Liver (tissue), 8 donors: ENCODE measurements at regions not wholly inside any gene's neighbourhood (a gene's known extent, or its start where the extent isn't known, plus 50 kb on each side); places are given as distances from the start of the nearest gene placed in this dataset.
A peak's percentile ranks its signal among the peaks of the same experiment; 100 is the strongest.

Experiments used
- DNase-seq: peaks from one replicate; pipeline ENCODE4 v3.0.0-alpha.2; 2017; ENCODE audit warnings: low spot score
- H3K27ac ChIP-seq, 2 donors: one replicate each; pipeline ENCODE4 v1.7.0; 2013; ENCODE audit warnings: inconsistent platforms in 2 of 2, low read length in 2 of 2, control low read depth in 1 of 2, low read depth in 1 of 2, mild to moderate bottlenecking in 1 of 2
- H3K27me3 ChIP-seq, 4 donors: one replicate each; pipeline versions ENCODE4 v1.6.1 to v1.7.0; 2013; ENCODE audit warnings: low read length in 3 of 4, inconsistent platforms in 1 of 4, mild to moderate bottlenecking in 1 of 4, moderate library complexity in 1 of 4; ENCODE audit not compliant: control insufficient read depth in 4 of 4, insufficient read depth in 4 of 4
- H3K36me3 ChIP-seq, 4 donors: one replicate each; pipeline versions ENCODE4 v1.6.1 to v1.7.0; 2013; ENCODE audit warnings: low read length in 3 of 4, mild to moderate bottlenecking in 3 of 4, low read depth in 1 of 4, moderate library complexity in 1 of 4; ENCODE audit not compliant: control insufficient read depth in 4 of 4, insufficient read depth in 3 of 4
- H3K4me1 ChIP-seq, 4 donors: one replicate each; pipeline versions ENCODE4 v1.6.1 to v1.7.0; 2013; ENCODE audit warnings: low read length in 3 of 4, mild to moderate bottlenecking in 3 of 4, moderate library complexity in 1 of 4; ENCODE audit not compliant: control insufficient read depth in 4 of 4, insufficient read depth in 4 of 4
- H3K4me3 ChIP-seq, 3 donors: one replicate each; pipeline versions ENCODE4 v1.6.1 to v1.7.0; 2013; ENCODE audit warnings: low read length in 3 of 3, control low read depth in 1 of 3, low read depth in 1 of 3, mild to moderate bottlenecking in 1 of 3
- H3K9ac ChIP-seq, 2 donors: one replicate each; pipeline ENCODE4 v1.7.0; 2013; ENCODE audit warnings: low read length in 2 of 2, mild to moderate bottlenecking in 2 of 2, moderate library complexity in 2 of 2, control low read depth in 1 of 2, low read depth in 1 of 2
- H3K9me3 ChIP-seq, 4 donors: one replicate each; pipeline versions ENCODE4 v1.6.1 to v1.7.0; 2013; ENCODE audit warnings: low read length in 3 of 4; ENCODE audit not compliant: control insufficient read depth in 4 of 4
- ATF3 ChIP-seq: IDR thresholded peaks from 2 replicates; pipeline ENCODE4 v1.6.1; 2016; ENCODE audit warnings: antibody characterized with exemption
- EGR1 ChIP-seq, 2 donors: IDR thresholded peaks; 2 replicates each; pipeline ENCODE4 v1.6.1; 2016 to 2018; ENCODE audit warnings: antibody characterized with exemption in 2 of 2, low read depth in 2 of 2
- FOXA1 ChIP-seq: IDR thresholded peaks from 2 replicates; pipeline ENCODE4 v1.6.1; 2016; ENCODE audit warnings: antibody characterized with exemption
- FOXA2 ChIP-seq: IDR thresholded peaks from 2 replicates; pipeline ENCODE4 v1.6.1; 2016; ENCODE audit warnings: antibody characterized with exemption
- GABPA ChIP-seq, 2 donors: IDR thresholded peaks in 1 of 2; conservative IDR thresholded peaks in 1 of 2; 2 replicates each; pipeline ENCODE4 v1.6.1; 2016; ENCODE audit warnings: antibody characterized with exemption in 2 of 2, mild to moderate bottlenecking in 1 of 2, moderate library complexity in 1 of 2
- HNF4A ChIP-seq, 2 donors: conservative IDR thresholded peaks; 2 replicates each; pipeline ENCODE4 v1.6.1; 2016; ENCODE audit warnings: antibody characterized with exemption in 2 of 2, mild to moderate bottlenecking in 2 of 2
- HNF4G ChIP-seq: IDR thresholded peaks from 2 replicates; pipeline ENCODE4 v1.6.1; 2016; ENCODE audit warnings: antibody characterized with exemption
- JUND ChIP-seq, 2 donors: IDR thresholded peaks; 2 replicates each; pipeline ENCODE4 v1.6.1; 2016; ENCODE audit warnings: antibody characterized with exemption in 2 of 2
- NR2F2 ChIP-seq: IDR thresholded peaks from 2 replicates; pipeline ENCODE4 v1.6.1; 2016; ENCODE audit warnings: antibody characterized with exemption
- RAD21 ChIP-seq, 2 donors: IDR thresholded peaks; 2 replicates each; pipeline ENCODE4 v1.6.1; 2016; ENCODE audit warnings: antibody characterized with exemption in 2 of 2, mild to moderate bottlenecking in 2 of 2
- REST ChIP-seq: IDR thresholded peaks from 2 replicates; pipeline ENCODE4 v1.6.1; 2016; ENCODE audit warnings: antibody characterized with exemption, mild to moderate bottlenecking
- RXRA ChIP-seq, 2 donors: IDR thresholded peaks; 2 replicates each; pipeline ENCODE4 v1.6.1; 2017 to 2018; ENCODE audit warnings: antibody characterized with exemption in 2 of 2, mild to moderate bottlenecking in 1 of 2
- WGBS: extraction: QIAGEN DNeasy Blood & Tissue Kit; methylation state at CpG from one replicate; pipeline ENCODE4 v1.1.7; 2013; 5-methylcytosine and 5-hydroxymethylcytosine counted together
- TF ChIP-seq, protein P1 (sequence below): IDR thresholded peaks from 2 replicates; pipeline ENCODE4 v1.6.1; 2016; ENCODE audit warnings: antibody characterized with exemption
- TF ChIP-seq, protein P2 (sequence below): fragments of 150-350 bp; IDR thresholded peaks from 2 replicates; pipeline ENCODE4 v1.5.1; 2017; ENCODE audit warnings: improper control_type of control experiment, low read depth, low read length; ENCODE audit not compliant: missing input control
- TF ChIP-seq, protein P3 (sequence below): IDR thresholded peaks from 2 replicates; pipeline ENCODE4 v1.6.1; 2016; ENCODE audit warnings: antibody characterized with exemption
- donor health status: healthy.
- donor health status: healthy.
- donor health status: healthy.
- donor health status: healthy.
- donor health status: healthy.

DNA sequence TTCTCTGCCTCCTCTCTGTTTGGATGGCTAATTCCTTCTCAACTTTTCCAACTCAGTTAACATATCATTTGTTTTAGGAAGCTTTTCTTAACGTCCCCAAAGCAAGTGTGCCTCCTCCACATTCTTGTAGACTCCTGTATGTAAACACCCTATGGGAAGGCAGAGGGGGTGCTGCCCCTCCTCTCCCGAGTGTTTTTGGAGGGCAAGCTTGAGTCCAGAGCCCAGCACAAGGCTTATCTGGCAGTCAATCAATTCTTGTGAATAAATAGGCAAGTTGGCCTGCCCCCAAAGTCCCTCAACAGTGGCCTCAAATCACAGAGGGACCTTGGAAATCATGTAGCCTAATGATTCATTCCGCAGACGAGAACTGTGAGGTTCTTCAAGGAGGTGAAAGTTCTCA is 305.6 kb downstream of the RPS24 start:
- DNase-seq: peak; percentile 12
- 29% methylated on average over 4 of the region's 4 CpGs for WGBS

DNA sequence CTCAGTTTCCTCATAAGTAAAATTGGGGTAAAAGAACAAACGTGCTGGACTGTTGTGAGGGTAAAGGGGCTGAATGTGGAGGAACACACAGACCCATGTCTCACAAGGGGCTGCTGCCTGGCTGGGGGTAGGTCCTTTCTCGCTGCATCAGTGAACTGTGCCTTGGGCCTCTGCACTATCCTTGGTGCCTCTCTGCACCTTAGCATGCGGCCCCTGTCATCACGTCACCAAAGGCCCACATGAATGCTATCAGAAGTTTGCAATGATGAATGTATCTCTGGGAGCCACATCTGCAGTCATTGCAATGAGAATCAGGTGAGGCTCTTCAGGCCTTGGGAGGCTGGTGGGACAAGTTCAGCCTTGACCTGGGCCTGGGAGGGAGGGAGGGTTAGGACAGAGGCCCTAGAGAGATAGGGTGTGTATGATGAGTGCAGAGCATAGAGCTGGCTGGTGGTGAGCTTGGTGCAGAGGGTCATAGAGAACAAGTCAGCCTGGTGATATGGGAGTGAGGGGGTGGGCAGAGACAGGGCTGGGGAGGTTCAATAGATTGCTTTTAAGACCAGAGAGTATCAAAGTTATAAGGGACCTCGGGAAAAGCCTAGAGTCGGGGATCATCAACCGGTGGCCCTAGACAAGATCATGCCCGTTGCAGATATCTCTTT is 308.4 kb downstream of the RPS24 start:
- no peaks in the 10 kb centered on the region for H3K36me3 ChIP-seq
- DNase-seq: peak; percentile 26
- WGBS: 94% methylated on average over 8 of the region's 8 CpGs
- no peak for TF ChIP-seq FOXA1
- TF ChIP-seq RAD21 (IDR thresholded peaks at IDR 0.05): no peak
- TF ChIP-seq, protein P1, sequence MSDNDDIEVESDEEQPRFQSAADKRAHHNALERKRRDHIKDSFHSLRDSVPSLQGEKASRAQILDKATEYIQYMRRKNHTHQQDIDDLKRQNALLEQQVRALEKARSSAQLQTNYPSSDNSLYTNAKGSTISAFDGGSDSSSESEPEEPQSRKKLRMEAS: no peak
- no peak for TF ChIP-seq FOXA2
- TF ChIP-seq HNF4G: no peak
- TF ChIP-seq HNF4A (conservative IDR thresholded peaks at IDR 0.05): no peak
- TF ChIP-seq GABPA (IDR thresholded peaks at IDR 0.05 in 1 of 2, conservative IDR thresholded peaks at IDR 0.05 in 1 of 2): no peak
- TF ChIP-seq RXRA (IDR thresholded peaks at IDR 0.05): no peak
- TF ChIP-seq JUND (IDR thresholded peaks at IDR 0.05): no peak
- TF ChIP-seq ATF3: no peak
- no peak for TF ChIP-seq NR2F2
- TF ChIP-seq, protein P2, sequence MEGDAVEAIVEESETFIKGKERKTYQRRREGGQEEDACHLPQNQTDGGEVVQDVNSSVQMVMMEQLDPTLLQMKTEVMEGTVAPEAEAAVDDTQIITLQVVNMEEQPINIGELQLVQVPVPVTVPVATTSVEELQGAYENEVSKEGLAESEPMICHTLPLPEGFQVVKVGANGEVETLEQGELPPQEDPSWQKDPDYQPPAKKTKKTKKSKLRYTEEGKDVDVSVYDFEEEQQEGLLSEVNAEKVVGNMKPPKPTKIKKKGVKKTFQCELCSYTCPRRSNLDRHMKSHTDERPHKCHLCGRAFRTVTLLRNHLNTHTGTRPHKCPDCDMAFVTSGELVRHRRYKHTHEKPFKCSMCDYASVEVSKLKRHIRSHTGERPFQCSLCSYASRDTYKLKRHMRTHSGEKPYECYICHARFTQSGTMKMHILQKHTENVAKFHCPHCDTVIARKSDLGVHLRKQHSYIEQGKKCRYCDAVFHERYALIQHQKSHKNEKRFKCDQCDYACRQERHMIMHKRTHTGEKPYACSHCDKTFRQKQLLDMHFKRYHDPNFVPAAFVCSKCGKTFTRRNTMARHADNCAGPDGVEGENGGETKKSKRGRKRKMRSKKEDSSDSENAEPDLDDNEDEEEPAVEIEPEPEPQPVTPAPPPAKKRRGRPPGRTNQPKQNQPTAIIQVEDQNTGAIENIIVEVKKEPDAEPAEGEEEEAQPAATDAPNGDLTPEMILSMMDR: no peak
- TF ChIP-seq REST: no peak
- TF ChIP-seq, protein P3, sequence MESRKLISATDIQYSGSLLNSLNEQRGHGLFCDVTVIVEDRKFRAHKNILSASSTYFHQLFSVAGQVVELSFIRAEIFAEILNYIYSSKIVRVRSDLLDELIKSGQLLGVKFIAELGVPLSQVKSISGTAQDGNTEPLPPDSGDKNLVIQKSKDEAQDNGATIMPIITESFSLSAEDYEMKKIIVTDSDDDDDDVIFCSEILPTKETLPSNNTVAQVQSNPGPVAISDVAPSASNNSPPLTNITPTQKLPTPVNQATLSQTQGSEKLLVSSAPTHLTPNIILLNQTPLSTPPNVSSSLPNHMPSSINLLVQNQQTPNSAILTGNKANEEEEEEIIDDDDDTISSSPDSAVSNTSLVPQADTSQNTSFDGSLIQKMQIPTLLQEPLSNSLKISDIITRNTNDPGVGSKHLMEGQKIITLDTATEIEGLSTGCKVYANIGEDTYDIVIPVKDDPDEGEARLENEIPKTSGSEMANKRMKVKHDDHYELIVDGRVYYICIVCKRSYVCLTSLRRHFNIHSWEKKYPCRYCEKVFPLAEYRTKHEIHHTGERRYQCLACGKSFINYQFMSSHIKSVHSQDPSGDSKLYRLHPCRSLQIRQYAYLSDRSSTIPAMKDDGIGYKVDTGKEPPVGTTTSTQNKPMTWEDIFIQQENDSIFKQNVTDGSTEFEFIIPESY: no peak

More for the DNA sequence above, 305.6 kb downstream of the RPS24 start:
- no peak overlapping the region for H3K4me3 ChIP-seq
- no peak overlapping the region for H3K9ac ChIP-seq
- no peaks in the 10 kb centered on the region for H3K36me3 ChIP-seq
- no peak overlapping the region for H3K27ac ChIP-seq
- TF ChIP-seq EGR1 (IDR thresholded peaks at IDR 0.05; ENCODE audit: low read depth in 2 of 2) (no peak), RAD21 (IDR thresholded peaks at IDR 0.05) (no peak), REST (no peak), HNF4A (conservative IDR thresholded peaks at IDR 0.05) (no peak)
- TF ChIP-seq, protein P1: no peak
- no peaks in the 10 kb centered on the region for H3K9me3 ChIP-seq
- H3K4me1 ChIP-seq: peaks cover 0 to 10% (median 9%) of the 10 kb centered on the region in 4 donors
- H3K27me3 ChIP-seq: no peaks in the 10 kb centered on the region

More for the DNA sequence above, 308.4 kb downstream of the RPS24 start:
- Histone ChIP-seq H3K9ac (no peak overlapping the region), H3K27me3 (no peaks in the 10 kb centered on the region), H3K9me3 (no peaks in the 10 kb centered on the region), H3K27ac (no peak overlapping the region), H3K4me3 (no peak overlapping the region), H3K4me1 (no peaks in the 10 kb centered on the region)
